Hematopoietic multipotent progenitor cell (in vitro differentiated cells): ENCODE measurements at regions not wholly inside any gene's neighbourhood (a gene's known extent, or its start where the extent isn't known, plus 50 kb on each side); places are given as distances from the start of the nearest gene placed in this dataset.
"Not testable (repeated sequence)": the region's sequence is repeated elsewhere in the genome, so short reads cannot be mapped to it uniquely, and the experiment has no call there.

ENCODE experiments used
- DNase-seq, 3 donors: peaks; one replicate each; pipeline ENCODE4 v3.0.0-alpha.2; 2011 to 2015; ENCODE audit warnings: low read depth in 2 of 3, low spot score in 2 of 3

- no peak for DNase-seq
Observed at GRCh38 chr3:163518065-163518464, 1560.2 kb downstream of the SI start.

DNA sequence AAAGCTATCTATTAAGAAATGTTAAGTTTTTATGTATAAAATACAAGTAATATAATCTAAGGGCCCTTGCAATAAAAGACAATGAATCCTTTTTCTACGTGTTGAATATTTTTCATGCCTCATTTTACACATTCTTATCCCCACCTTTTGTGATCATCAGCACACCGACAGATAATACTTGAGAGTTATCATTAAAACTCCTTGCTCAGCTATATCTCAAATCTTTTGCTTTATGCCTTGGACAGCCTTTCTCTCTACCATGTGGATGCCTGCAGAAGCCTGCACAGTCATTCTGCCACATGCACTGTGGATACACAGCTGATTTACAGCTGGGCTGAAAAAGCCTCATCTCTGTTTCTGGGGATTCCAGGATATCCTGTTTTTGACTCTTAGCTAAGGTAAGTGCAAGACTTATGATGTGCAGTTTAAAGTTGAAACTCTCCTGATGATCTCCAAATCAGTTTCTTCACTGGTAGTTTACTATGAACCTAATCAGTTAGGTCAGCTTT lies 1565.1 kb downstream of the SI start:
- no peak for DNase-seq

- DNase-seq = no peak
Observed at GRCh38 chr3:163508206-163508605, 1570.1 kb downstream of the SI start.

GRCh38 chr3:163504974-163505373 lies 1573.3 kb downstream of the SI start:
- no peak for DNase-seq

DNA sequence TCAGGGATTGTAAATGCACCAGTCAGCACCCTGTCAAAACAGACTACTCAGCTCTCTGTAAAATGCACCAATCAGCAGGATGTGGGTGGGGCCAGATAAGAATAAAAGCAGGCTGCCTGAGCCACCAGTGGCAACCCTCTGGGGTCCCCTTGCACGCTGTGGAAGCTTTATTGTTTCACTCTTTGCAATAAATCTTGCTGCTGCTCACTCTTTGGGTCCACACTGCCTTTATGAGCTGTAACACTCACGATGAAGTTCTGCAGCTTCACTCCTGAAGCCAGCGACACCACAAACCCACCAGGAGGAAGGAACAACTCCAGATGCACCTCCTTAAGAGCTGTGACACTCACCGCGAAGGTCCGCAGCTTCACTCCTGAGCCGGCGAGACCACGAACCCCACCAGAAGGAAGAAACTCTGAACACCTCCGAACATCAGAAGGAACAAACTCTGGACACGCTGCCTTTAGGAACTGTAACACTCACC lies 1578.5 kb downstream of the SI start:
- not testable (repeated sequence) for DNase-seq

- not testable (repeated sequence) for DNase-seq
Observed at GRCh38 chr3:163498842-163499735, 1579.2 kb downstream of the SI start.

GRCh38 chr3:163491714-163492113 lies 1586.6 kb downstream of the SI start:
- DNase-seq = no peak

DNA sequence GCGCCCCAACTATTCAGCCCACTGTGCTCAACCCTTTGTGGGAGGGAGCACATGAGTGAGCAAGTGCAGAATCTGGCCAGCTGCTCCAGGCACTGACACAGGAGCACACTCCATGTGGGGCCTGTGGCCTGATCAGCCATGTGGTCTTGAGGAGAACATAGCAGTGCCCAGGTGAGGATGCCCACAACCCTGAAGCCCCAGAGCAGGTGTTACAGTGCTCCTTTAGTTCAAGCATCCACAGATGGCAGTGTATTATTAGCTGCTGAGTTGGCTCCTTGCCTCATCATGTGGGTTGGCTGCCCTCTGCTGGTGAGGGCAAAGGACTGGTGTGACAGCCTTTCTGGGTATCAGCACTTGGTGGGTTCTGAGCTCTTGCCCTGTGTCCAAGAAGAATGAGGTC lies 1588.2 kb downstream of the SI start:
- DNase-seq = peak in 2 of 3 donors; percentile 60 to 81

DNA sequence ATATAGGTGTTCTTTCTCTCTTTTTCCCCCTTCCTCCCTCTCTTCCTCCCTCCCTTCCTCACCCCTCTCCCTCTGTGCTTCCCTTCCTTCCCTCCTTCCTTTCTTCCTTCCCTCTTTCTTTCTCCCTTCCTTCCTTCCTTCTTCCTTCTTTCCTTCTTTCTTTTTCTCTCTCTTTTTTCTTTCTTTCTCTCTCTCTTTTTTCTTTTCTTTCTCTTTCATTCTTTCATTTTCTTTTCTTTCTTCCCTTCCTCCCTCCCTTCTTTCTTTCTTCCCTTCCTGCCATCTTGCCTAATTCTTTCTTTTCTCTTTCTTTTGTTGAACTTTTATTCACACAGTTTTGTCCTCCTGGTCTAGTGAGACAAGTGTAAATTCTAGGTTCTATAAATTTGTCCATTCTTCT lies 1595.6 kb downstream of the SI start:
- DNase-seq = no peak

- DNase-seq = no peak
Observed at GRCh38 chr3:163481738-163482137, 1596.6 kb downstream of the SI start.

DNA sequence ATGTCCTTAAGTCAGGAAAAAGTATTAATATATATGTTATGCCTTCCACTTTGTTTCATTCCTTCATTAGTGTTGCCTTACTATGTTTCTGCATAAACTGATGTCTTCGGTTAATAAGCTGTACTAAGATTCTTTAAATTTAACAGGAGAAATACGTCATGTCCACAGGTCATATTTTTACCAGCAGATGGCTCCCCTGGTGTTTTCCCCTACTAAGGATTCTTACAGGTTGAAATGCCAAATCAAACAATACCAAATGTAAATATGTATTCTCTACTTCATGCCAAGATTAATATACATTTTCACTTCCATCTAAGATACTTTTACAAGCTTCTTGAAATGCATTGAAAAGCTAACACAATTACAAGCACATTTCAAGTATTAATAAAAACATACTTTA lies 1602.1 kb downstream of the SI start:
- no peak for DNase-seq

GRCh38 chr3:163474766-163475165 lies 1603.5 kb downstream of the SI start:
- DNase-seq = no peak

DNA sequence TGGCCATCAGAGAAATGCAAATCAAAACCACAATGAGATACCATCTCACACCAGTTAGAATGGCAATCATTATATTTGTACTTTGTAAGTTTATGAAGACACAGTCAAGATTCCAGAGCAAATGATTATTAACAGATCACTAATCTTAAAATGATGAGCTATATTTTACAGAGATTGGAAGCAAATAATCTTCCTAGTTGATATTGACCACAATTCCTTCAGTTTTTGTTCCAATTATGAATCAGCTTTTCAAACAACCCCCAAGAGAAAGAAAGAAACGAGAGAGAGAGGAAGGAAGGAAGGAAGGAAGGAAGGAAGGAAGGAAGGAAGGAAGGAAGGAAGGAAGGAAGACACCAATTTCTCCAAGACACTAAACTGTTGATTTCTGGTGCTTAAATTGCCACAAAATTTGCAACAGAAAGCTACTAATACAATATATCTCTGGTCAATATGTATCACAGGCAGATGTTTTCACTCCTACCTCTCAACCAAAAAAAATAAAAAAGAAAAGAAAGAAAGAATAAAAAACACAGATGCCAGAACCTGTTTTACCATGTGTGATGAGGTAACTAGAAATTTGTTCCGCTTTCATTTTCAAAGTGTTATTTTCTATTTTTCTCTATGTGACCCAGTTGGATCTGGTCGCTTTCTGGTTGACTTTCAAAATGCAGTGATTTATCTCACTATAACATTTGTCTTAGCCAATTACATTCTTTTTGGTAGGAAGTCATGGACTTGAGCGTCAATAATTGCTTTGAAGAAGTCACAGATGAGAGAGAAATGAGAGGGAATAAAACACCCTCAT lies 1609.6 kb downstream of the SI start:
- DNase-seq = no peak

GRCh38 chr3:163462446-163462845 lies 1615.8 kb downstream of the SI start:
- DNase-seq = no peak

- DNase-seq = no peak
Observed at GRCh38 chr3:163450698-163451097, 1627.6 kb downstream of the SI start.

- DNase-seq = no peak
Observed at GRCh38 chr3:163438760-163439159, 1639.5 kb downstream of the SI start.

DNA sequence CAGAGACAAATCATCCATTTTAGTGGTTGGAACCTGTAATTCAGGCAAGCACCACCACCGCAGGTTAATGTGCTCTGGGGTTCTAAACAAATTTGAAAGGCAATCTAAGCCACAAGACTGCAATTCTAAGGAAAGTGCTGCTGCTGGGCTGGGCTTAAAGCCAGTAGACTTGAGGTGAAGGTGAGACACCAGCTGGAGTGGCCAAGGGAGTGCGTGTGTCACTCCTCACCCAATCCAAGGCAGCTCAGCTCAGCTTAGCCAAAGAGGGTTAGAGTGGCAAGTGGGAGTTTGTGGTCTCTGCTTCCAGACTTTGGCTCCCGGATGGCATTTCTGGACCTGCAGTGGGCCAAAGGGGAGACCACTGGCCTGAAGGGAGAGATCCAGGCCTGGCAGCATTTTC lies 1655.6 kb downstream of the SI start:
- DNase-seq = no peak

DNA sequence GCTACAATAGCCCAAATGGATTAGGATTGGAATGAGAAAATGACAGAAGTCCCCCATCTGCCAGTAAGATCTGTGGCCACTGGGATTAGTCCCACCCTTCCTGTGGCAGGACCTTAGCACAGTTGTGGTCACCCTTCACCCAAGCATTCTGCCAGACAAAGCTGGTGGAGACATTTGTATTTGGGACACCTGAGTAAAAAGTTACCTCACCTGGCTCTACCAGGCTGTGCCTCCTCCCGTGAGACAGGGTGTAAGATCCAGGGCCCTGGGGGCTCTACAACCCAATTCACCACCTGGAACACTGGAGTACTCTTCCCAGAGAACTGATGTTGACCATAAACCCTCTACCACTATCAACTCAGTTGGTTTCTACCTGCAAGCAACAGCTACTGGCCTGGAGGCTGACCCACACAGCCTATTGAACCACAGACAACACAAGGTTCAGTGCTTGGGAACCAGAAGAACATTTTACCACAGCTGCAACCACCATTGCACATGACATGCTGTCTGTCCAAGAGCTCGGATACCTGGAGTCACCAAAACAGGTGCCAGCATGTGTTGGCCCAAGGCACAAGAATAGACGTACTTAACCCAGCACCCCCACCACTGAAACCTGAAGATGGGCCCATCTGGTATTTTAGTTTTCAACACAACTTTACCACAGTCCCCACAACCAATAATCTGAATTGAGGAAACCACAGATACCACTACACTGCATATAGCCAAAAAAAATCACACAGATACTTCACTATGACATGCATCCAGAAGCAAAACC lies 1686.7 kb downstream of the SI start:
- DNase-seq = no peak

GRCh38 chr3:163384383-163384782 lies 1693.9 kb downstream of the SI start:
- DNase-seq = no peak

DNA sequence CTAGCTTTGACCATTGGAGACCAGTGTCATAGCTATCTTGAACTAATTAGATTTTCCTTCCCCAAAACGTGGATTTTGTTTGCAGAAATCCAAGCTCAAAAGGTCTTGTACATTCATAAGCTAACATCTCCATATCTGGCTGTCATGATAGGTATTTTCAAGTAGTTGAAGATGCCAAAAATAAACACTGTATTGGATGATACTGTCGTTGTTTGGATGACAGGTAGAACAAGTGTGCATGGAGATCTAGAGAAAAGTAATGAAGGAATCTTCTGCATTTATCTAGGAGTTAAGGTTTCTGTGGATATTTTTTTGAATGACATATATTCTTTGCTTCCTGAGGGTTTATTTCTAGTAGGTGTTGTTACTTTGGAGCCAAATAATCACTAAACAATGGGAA lies 1696.1 kb downstream of the SI start:
- no peak for DNase-seq

DNA sequence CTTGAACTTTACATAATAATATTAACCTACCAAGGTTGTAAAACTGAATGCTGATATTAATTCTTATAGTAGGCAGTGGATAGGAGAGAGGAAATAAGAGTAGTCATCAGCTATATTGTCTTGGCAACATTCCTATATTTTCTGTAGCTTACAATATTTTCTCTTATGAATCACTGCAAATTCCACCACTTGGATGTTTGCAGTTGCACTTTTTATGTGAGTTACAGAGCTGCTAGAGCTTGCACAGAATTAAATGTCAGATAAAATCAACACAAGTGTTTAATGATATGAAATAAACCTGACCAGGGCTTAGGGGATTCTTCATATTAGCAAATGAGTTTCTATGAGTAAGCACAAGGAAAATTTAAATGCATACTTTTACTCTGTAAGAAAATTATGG lies 1710.1 kb downstream of the SI start:
- no peak for DNase-seq
